ENCODE measurements at regions not wholly inside any gene's neighbourhood (a gene's known extent, or its start where the extent isn't known, plus 50 kb on each side); places are given as distances from the start of the nearest gene placed in this dataset.

- no peak for DNase-seq (ENCODE audit: low spot score, unreplicated experiment)
- Mint-ChIP-seq H3K9me3 (ENCODE audit: low read depth) (no peaks in the 10 kb centered on the region), H3K4me3 (ENCODE audit: low read depth) (no peak overlapping the region), H3K4me1 (ENCODE audit: low read depth) (no peaks in the 10 kb centered on the region), H3K27me3 (peaks cover 32% of the 10 kb centered on the region), H3K36me3 (ENCODE audit: insufficient read depth) (no peaks in the 10 kb centered on the region), H3K27ac (no peak overlapping the region)
- TF ChIP-seq CTCF (IDR thresholded peaks at IDR 0.05; ENCODE audit: unreplicated experiment), result no peak
Observed at GRCh38 chr1:37150986-37151385, 116.7 kb upstream of the GRIK3 start.

GRCh38 chr1:37151789-37152188, 117.5 kb upstream of the GRIK3 start:
- no peak for TF ChIP-seq CTCF (IDR thresholded peaks at IDR 0.05; ENCODE audit: unreplicated experiment)
- H3K4me3 Mint-ChIP-seq (ENCODE audit: low read depth), result no peak overlapping the region
- H3K4me1 Mint-ChIP-seq (ENCODE audit: low read depth), result no peaks in the 10 kb centered on the region
- H3K27ac Mint-ChIP-seq, result no peak overlapping the region
- no peaks in the 10 kb centered on the region for H3K36me3 Mint-ChIP-seq (ENCODE audit: insufficient read depth)
- no peak for DNase-seq (ENCODE audit: low spot score, unreplicated experiment)
- H3K9me3 Mint-ChIP-seq (ENCODE audit: low read depth), result no peaks in the 10 kb centered on the region
- H3K27me3 Mint-ChIP-seq, result peaks cover 38% of the 10 kb centered on the region

GRCh38 chr1:37152491-37152890, 118.2 kb upstream of the GRIK3 start:
- Mint-ChIP-seq H3K4me3 (ENCODE audit: low read depth) (no peak overlapping the region), H3K27me3 (peaks cover 36% of the 10 kb centered on the region), H3K4me1 (ENCODE audit: low read depth) (no peaks in the 10 kb centered on the region), H3K36me3 (ENCODE audit: insufficient read depth) (no peaks in the 10 kb centered on the region), H3K9me3 (ENCODE audit: low read depth) (no peaks in the 10 kb centered on the region), H3K27ac (no peak overlapping the region)
- no peak for TF ChIP-seq CTCF (IDR thresholded peaks at IDR 0.05; ENCODE audit: unreplicated experiment)
- no peak for DNase-seq (ENCODE audit: low spot score, unreplicated experiment)

GRCh38 chr1:37153116-37154100, 119.1 kb upstream of the GRIK3 start:
- Mint-ChIP-seq H3K27me3 (peaks cover 44% of the 10 kb centered on the region), H3K4me3 (ENCODE audit: low read depth) (no peak overlapping the region), H3K9me3 (ENCODE audit: low read depth) (no peaks in the 10 kb centered on the region), H3K36me3 (ENCODE audit: insufficient read depth) (no peaks in the 10 kb centered on the region), H3K27ac (no peak overlapping the region), H3K4me1 (ENCODE audit: low read depth) (no peaks in the 10 kb centered on the region)
- TF ChIP-seq CTCF (IDR thresholded peaks at IDR 0.05; ENCODE audit: unreplicated experiment), result no peak
- no peak for DNase-seq (ENCODE audit: low spot score, unreplicated experiment)

GRCh38 chr1:37156646-37157045, 122.3 kb upstream of the GRIK3 start:
- no peaks in the 10 kb centered on the region for H3K4me1 Mint-ChIP-seq (ENCODE audit: low read depth)
- no peak for TF ChIP-seq CTCF (IDR thresholded peaks at IDR 0.05; ENCODE audit: unreplicated experiment)
- H3K36me3 Mint-ChIP-seq (ENCODE audit: insufficient read depth), result no peaks in the 10 kb centered on the region
- no peak for DNase-seq (ENCODE audit: low spot score, unreplicated experiment)
- no peak overlapping the region for H3K27ac Mint-ChIP-seq
- H3K9me3 Mint-ChIP-seq (ENCODE audit: low read depth), result no peaks in the 10 kb centered on the region
- no peak overlapping the region for H3K4me3 Mint-ChIP-seq (ENCODE audit: low read depth)
- peaks cover 45% of the 10 kb centered on the region for H3K27me3 Mint-ChIP-seq
